DMS53 treated with DMSO at 0.1 percent for 48 hours (cell line): ENCODE measurements at regions not wholly inside any gene's neighbourhood (a gene's known extent, or its start where the extent isn't known, plus 50 kb on each side); places are given as distances from the start of the nearest gene placed in this dataset.

ENCODE experiments used
- DNase-seq: peaks from one replicate; lab custom pipeline; 2025; ENCODE audit not compliant: unreplicated experiment; lab: John Stamatoyannopoulos, UW

DNA sequence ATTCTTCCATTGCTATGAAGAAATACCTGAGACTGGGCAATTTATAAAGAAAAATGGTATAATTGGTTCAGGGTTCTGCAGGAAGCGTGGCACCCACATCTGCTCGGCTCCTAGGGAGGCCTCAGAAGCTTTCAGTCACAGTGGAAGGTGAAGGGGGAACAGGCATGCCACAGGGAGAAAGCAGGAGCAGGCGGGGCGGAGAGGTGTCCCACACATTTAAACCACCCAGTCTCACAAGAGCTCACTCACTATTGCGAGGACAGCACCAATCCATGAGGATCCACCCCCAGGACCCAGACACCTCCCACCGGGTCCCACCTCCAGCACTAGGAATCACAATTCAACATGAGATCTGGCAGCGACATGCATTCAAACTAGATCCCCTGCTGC lies 56.0 kb upstream of the C14orf180 start:
- DNase-seq, result no peak

DNA sequence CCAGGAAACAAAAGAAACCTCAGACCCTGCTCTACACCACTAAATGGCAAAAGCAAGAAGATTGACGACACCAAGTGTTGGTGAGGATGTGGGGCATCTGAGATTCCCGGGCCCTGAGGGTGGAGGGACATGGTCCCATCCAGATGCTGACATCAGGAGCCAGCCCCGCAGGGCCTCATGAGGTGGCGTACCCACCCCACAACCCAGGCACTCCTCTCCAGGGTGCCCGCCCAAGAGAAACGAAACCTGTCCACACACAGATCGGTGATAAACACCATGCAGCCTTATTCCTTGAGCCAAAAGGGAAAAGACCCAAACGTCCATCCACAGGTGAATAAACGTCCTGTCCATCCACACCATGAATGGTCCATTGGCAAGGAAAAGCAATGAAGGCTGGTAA lies 54.8 kb upstream of the C14orf180 start:
- DNase-seq, result no peak

DNA sequence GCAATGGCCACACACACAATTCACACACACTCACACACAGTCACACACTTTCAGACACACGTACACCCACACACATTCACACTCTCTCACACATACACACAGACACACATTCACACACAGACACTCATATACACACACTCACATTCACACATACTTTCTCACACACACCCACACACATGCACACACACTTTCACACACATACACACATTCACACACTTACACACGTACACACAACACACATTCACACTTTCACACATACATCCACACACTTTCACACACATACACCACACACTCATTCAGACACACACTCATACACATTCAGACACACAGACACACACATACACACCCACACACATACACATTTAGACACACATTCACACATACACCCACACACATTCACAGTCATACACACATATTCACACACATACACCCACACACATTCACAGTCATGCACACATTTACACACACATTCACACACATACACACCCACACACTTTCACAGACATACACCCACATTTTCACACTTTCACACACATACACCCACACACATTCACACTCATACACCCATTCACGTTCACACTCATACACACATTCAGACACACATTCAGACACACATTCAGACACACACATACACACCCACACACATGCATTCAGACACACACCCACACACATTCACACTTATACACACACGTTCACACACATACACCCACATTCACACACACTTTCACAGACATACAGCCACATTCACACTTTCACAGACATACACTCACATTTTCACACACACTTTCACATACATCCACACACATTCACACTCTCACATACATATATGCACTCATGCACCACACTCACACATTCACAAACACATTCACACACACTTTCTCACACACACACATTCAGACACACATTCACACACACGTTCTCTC lies 52.6 kb upstream of the C14orf180 start:
- DNase-seq, result no peak

DNA sequence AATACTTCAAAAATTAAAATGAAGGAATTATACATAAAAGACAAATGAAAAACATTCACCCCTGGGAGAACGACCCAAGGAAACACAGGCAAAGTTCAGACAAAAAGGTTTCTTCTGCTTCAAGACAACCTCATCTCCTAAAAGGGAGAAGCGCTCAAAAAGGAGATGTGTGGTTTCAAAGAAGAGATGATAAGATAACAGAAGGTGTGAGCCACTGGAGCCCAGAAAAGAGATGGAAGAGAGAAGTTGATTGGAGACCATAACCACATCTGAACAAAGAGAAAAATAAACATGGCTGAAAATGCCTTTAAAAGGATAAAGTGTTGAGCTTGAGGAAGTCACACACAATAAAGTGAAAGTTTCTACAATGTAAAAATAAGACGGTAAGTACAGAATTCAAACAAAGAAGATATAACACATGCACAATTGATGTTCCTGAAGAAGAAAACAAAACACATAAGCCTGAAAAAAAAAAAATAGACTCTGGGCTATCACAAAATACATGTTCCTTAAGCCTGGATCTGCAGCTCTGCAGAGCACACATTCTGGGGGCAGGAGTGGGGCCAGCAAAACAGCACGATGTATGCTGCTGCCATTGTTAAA lies 51.6 kb upstream of the C14orf180 start:
- no peak for DNase-seq

DNA sequence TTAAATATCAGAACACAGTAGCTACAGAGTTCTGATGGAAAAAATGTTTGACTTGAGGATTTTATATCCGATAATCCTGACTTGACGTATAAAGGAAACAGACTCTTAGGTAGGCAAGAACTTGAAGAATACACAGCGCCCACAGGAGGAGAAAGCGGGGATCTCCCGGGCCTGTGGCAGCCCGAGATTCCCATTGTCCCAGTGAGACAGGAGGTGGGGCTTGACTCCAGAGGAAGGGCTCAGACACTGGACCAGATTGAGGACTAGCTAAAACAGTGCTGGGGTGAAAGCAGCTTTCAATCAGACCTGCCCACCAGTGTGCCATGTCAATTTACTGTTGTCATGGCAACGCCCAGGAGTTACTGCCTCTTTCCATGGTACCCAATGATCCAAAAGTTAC lies 51.1 kb upstream of the C14orf180 start:
- no peak for DNase-seq
